Spleen (tissue), 11 donors: ENCODE measurements at regions not wholly inside any gene's neighbourhood (a gene's known extent, or its start where the extent isn't known, plus 50 kb on each side); places are given as distances from the start of the nearest gene placed in this dataset.

Experiments used
- DNase-seq: peaks from one replicate; pipeline ENCODE4 v3.0.0-alpha.2; 2020
- H3K27ac ChIP-seq, 8 donors: fragments of 200-600 bp; sonication (generic) in 7 of 8; 1 replicate in 4 of 8; 2 replicates in 4 of 8; pipeline versions ENCODE4 v1.5.0 to v1.8.0; 2016 to 2021; ENCODE audit warnings: inconsistent platforms in 4 of 8, mild to moderate bottlenecking in 4 of 8, moderate library complexity in 1 of 8
- H3K27me3 ChIP-seq, 7 donors: fragments of 200-600 bp; sonication (generic) in 6 of 7; replicated peaks in 1 of 7; 1 replicate in 4 of 7; 2 replicates in 3 of 7; pipeline versions ENCODE4 v1.5.0 to v1.8.0; 2016 to 2021; ENCODE audit warnings: inconsistent platforms in 3 of 7, mild to moderate bottlenecking in 1 of 7
- H3K36me3 ChIP-seq, 6 donors: fragments of 200-600 bp; sonication (generic) in 5 of 6; 1 replicate in 4 of 6; 2 replicates in 2 of 6; pipeline versions ENCODE4 v1.5.0 to v1.8.0; 2016 to 2021; ENCODE audit warnings: inconsistent platforms in 2 of 6
- H3K4me1 ChIP-seq, 6 donors: fragments of 200-600 bp; sonication (generic) in 5 of 6; 1 replicate in 3 of 6; 2 replicates in 3 of 6; pipeline versions ENCODE4 v1.5.0 to v1.8.0; 2016 to 2021; ENCODE audit warnings: inconsistent platforms in 3 of 6
- H3K4me3 ChIP-seq, 8 donors: fragments of 200-600 bp; sonication (generic) in 7 of 8; 1 replicate in 4 of 8; 2 replicates in 4 of 8; pipeline versions ENCODE4 v1.5.0 to v1.8.0; 2016 to 2021; ENCODE audit warnings: inconsistent platforms in 4 of 8, mild to moderate bottlenecking in 4 of 8, moderate library complexity in 2 of 8
- H3K9me3 ChIP-seq, 8 donors: fragments of 200-600 bp; sonication (generic) in 7 of 8; 1 replicate in 4 of 8; 2 replicates in 4 of 8; pipeline versions ENCODE4 v1.5.0 to v1.8.0; 2016 to 2021; ENCODE audit warnings: inconsistent platforms in 4 of 8
- CTCF ChIP-seq, 11 experiments: fragments of 200-600 bp in 7 of 11; fragments of 450-650 bp in 4 of 11; sonication (generic) in 4 of 11; IDR thresholded peaks in 8 of 11; conservative IDR thresholded peaks in 3 of 11; 1 replicate in 7 of 11; 2 replicates in 4 of 11; pipeline versions ENCODE4 v1.4.0 to v1.8.0; 2016 to 2021; ENCODE audit warnings: antibody characterized with exemption in 11 of 11, inconsistent platforms in 4 of 11, mild to moderate bottlenecking in 1 of 11
- POLR2A ChIP-seq, 3 donors: fragments of 450-650 bp; IDR thresholded peaks; one replicate each; pipeline ENCODE4 v1.5.1; 2017; ENCODE audit warnings: antibody characterized with exemption in 3 of 3, mild to moderate bottlenecking in 1 of 3
- POLR2AphosphoS5 ChIP-seq, 3 donors: sonication (generic); formaldehyde crosslinking; IDR thresholded peaks; one replicate each; pipeline ENCODE4 v1.5.1; 2017; ENCODE audit warnings: antibody characterized with exemption in 3 of 3
- WGBS, 5 donors: extraction: QIAGEN DNeasy Blood & Tissue Kit in 3 of 5; methylation state at CpG; one replicate each; pipeline versions ENCODE4 v1.1.5 to v1.1.7; 2013 to 2018; 5-methylcytosine and 5-hydroxymethylcytosine counted together
- intact Hi-C: fragments of 100-400 bp; cut with DNase I; formaldehyde crosslinking; loops from one replicate; pipeline ENCODE4 v1.15.0; 2023; ENCODE audit warnings: low total_unique reads
- donor health status: healthy with polysubstance abuse.
- donor health status: DM: no; HTN: no; CAD: no; lungs with moderate emphysema.
- donor health status: DM: no; HTN: no; CAD: no.
- donor health status: Bipolar disorder and iron deficiency.
- donor health status: healthy.
- donor health status: DM: no; HTN: no; CAD: no.
- donor health status: DM: yes; HTN: yes; CAD: no.

GRCh38 chr20:51202304-51202703, 179.4 kb upstream of the KCNG1 start:
- no peaks in the 10 kb centered on the region for H3K36me3 ChIP-seq
- no peak overlapping the region for H3K27ac ChIP-seq
- no peak overlapping the region for H3K4me3 ChIP-seq
- TF ChIP-seq CTCF (IDR thresholded peaks at IDR 0.05 in 8 of 11, conservative IDR thresholded peaks at IDR 0.05 in 3 of 11) (no peak), POLR2A (IDR thresholded peaks at IDR 0.05) (no peak), POLR2AphosphoS5 (IDR thresholded peaks at IDR 0.05) (no peak)
- H3K27me3 ChIP-seq: peaks cover 0 to 14% (median 0%) of the 10 kb centered on the region in 7 donors
- no peaks in the 10 kb centered on the region for H3K4me1 ChIP-seq
- WGBS, 5 donors: 80 to 85% (median 83%) methylated on average over 10 of the region's 10 CpGs
- H3K9me3 ChIP-seq: no peaks in the 10 kb centered on the region
- no peak for DNase-seq
- intact Hi-C loops: no loop called here

- no peak for DNase-seq
- no peak overlapping the region for H3K27ac ChIP-seq
- intact Hi-C loops: no loop called here
- TF ChIP-seq POLR2AphosphoS5 (IDR thresholded peaks at IDR 0.05) (no peak), POLR2A (IDR thresholded peaks at IDR 0.05) (no peak), CTCF (IDR thresholded peaks at IDR 0.05 in 8 of 11, conservative IDR thresholded peaks at IDR 0.05 in 3 of 11) (no peak)
- H3K27me3 ChIP-seq: peaks cover 0 to 27% (median 0%) of the 10 kb centered on the region in 7 donors
- H3K9me3 ChIP-seq: no peaks in the 10 kb centered on the region
- H3K36me3 ChIP-seq: no peaks in the 10 kb centered on the region
- H3K4me3 ChIP-seq: no peak overlapping the region
- 72 to 82% (median 75%) methylated on average over 6 of the region's 6 CpGs for WGBS, 5 donors
- no peaks in the 10 kb centered on the region for H3K4me1 ChIP-seq
These were observed 177.0 kb upstream of the KCNG1 start for GRCh38 chr20:51199920-51200319.

GRCh38 chr20:51198876-51199523, 176.1 kb upstream of the KCNG1 start:
- no peak for DNase-seq
- Histone ChIP-seq H3K4me1 (no peaks in the 10 kb centered on the region), H3K9me3 (no peaks in the 10 kb centered on the region), H3K27ac (no peak overlapping the region), H3K27me3 (peaks cover 0 to 27% (median 0%) of the 10 kb centered on the region in 7 donors), H3K4me3 (no peak overlapping the region), H3K36me3 (no peaks in the 10 kb centered on the region)
- intact Hi-C loops: no loop called here
- 75 to 87% (median 77%) methylated on average over 6 of the region's 6 CpGs for WGBS, 5 donors
- TF ChIP-seq CTCF (IDR thresholded peaks at IDR 0.05 in 8 of 11, conservative IDR thresholded peaks at IDR 0.05 in 3 of 11) (no peak), POLR2A (IDR thresholded peaks at IDR 0.05) (no peak), POLR2AphosphoS5 (IDR thresholded peaks at IDR 0.05) (no peak)

GRCh38 chr20:51198238-51198637, 175.3 kb upstream of the KCNG1 start:
- Histone ChIP-seq H3K9me3 (no peaks in the 10 kb centered on the region), H3K4me1 (no peaks in the 10 kb centered on the region), H3K4me3 (no peak overlapping the region), H3K27ac (no peak overlapping the region), H3K36me3 (no peaks in the 10 kb centered on the region), H3K27me3 (peaks cover 0 to 20% (median 0%) of the 10 kb centered on the region in 7 donors)
- intact Hi-C loops: no loop called here
- TF ChIP-seq POLR2AphosphoS5 (IDR thresholded peaks at IDR 0.05): no peak
- no peak for TF ChIP-seq POLR2A (IDR thresholded peaks at IDR 0.05)
- TF ChIP-seq CTCF (IDR thresholded peaks at IDR 0.05 in 8 of 11, conservative IDR thresholded peaks at IDR 0.05 in 3 of 11): no peak
- WGBS, 5 donors: 80 to 91% (median 88%) methylated on average over 5 of the region's 5 CpGs
- DNase-seq: no peak
